ENCODE measurements at regions not wholly inside any gene's neighbourhood (a gene's known extent, or its start where the extent isn't known, plus 50 kb on each side); places are given as distances from the start of the nearest gene placed in this dataset.

- Histone ChIP-seq H4K5ac (ENCODE audit: insufficient read length, low read depth, low read length) (no peak overlapping the region), H2BK15ac (ENCODE audit: low read length) (no peak overlapping the region), H2AK5ac (ENCODE audit: low read depth, low read length) (no peak overlapping the region), H4K8ac (ENCODE audit: extremely low read depth, insufficient read depth, low read length) (no peak overlapping the region), H3K4me1 (replicated peaks in 1 of 4; ENCODE audit: control insufficient read depth in 3 of 4, insufficient read depth in 4 of 4, low read length in 3 of 4) (no peaks in the 10 kb centered on the region), H3K56ac (replicated peaks; ENCODE audit: insufficient read length, low read depth, low read length) (no peak overlapping the region), H3K18ac (ENCODE audit: extremely low read depth, low read length) (no peak overlapping the region), H3K79me2 (ENCODE audit: control insufficient read depth in 1 of 2, insufficient read depth in 2 of 2, low read length in 2 of 2) (no peaks in the 10 kb centered on the region), H3K23me2 (ENCODE audit: low read depth, low read length) (no peaks in the 10 kb centered on the region), H3K9me3 (ENCODE audit: insufficient read depth in 2 of 2, low read depth in 1 of 2, low read length in 1 of 2) (no peaks in the 10 kb centered on the region), H3K14ac (ENCODE audit: insufficient read length) (no peak overlapping the region), H3K79me1 (ENCODE audit: low read depth, low read length) (no peaks in the 10 kb centered on the region), H3K27ac (ENCODE audit: low read depth, low read length) (no peak overlapping the region), H2BK12ac (ENCODE audit: low read depth, low read length) (no peak overlapping the region), H2BK20ac (ENCODE audit: low read length) (no peak overlapping the region), H3K23ac (ENCODE audit: insufficient read length) (no peak overlapping the region), H3K36me3 (ENCODE audit: control insufficient read depth in 2 of 4, insufficient read depth in 4 of 4, low read length in 3 of 4) (no peaks in the 10 kb centered on the region), H3K4me3 (ENCODE audit: extremely low read depth in 1 of 4, insufficient read depth in 2 of 4, low read depth in 3 of 4, low read length in 4 of 4) (no peak overlapping the region), H4K91ac (replicated peaks; ENCODE audit: insufficient read length, low read length) (no peak overlapping the region), H4K20me1 (replicated peaks in 1 of 2; ENCODE audit: control insufficient read depth in 1 of 2, insufficient read depth in 2 of 2, low read length in 2 of 2) (no peaks in the 10 kb centered on the region), H2BK120ac (replicated peaks; ENCODE audit: low read depth, low read length) (no peak overlapping the region), H3K4me2 (ENCODE audit: insufficient read depth in 1 of 2, low read depth in 2 of 2, low read length in 2 of 2) (no peak overlapping the region), H2BK5ac (ENCODE audit: low read depth, low read length) (no peak overlapping the region), H2AFZ (ENCODE audit: low read length) (0 out of 2 replicates have a peak overlapping the region, but pooled peaks have one; percentile 15), H3K4ac (replicated peaks; ENCODE audit: insufficient read length, low read depth, low read length) (no peak overlapping the region), H3K9ac (replicated peaks in 1 of 4; ENCODE audit: extremely low read depth in 1 of 4, low read depth in 3 of 4, low read length in 3 of 4) (no peak overlapping the region), H3K27me3 (replicated peaks in 1 of 4; ENCODE audit: control insufficient read depth in 3 of 4, extremely low read depth in 1 of 4, insufficient read depth in 3 of 4, low read length in 3 of 4) (no peaks in the 10 kb centered on the region)
- FAIRE-seq (no peak), DNase-seq (ENCODE audit: low read depth in 1 of 2, low spot score in 2 of 2) (no peak)
- CTCF ChIA-PET (ENCODE audit: partially characterized antibody), result interaction anchor here (0.6 to 3.9 kb wide), 3 partner anchors 11 to 186 kb away, joined by 3 to 19 read pairs (median 6); no protein-coding TSS in a partner anchor
- TF ChIP-seq TCF12 (IDR thresholded peaks at IDR 0.05; ENCODE audit: low read depth, low read length) (no peak), GTF2F1 (IDR thresholded peaks at IDR 0.05; ENCODE audit: borderline replicate concordance, low read depth, low read length) (no peak), E2F6 (IDR thresholded peaks at IDR 0.05) (no peak), KDM5A (IDR thresholded peaks at IDR 0.05; ENCODE audit: low read length) (no peak), CBX8 (IDR thresholded peaks at IDR 0.05; ENCODE audit: borderline replicate concordance, low read depth, low read length) (no peak)
- 91% methylated on average over 3 of the region's 3 CpGs; no CpG with 5 or more reads in 1 of the 2 experiments for WGBS, 2 experiments (ENCODE audit: extremely low coverage in 1 of 2, insufficient coverage in 1 of 2, insufficient read length in 1 of 2, insufficient replicate concordance in 2 of 2, low coverage in 1 of 2, low lambda C conversion rate in 2 of 2, missing lambda C conversion rate in 1 of 2)
- POLR2A ChIA-PET (ENCODE audit: partially characterized antibody), result no interaction called here
Measured at GRCh38 chr6:135753196-135753595, 98.3 kb upstream of the PDE7B start.
